ENCODE measurements at regions not wholly inside any gene's neighbourhood (a gene's known extent, or its start where the extent isn't known, plus 50 kb on each side); places are given as distances from the start of the nearest gene placed in this dataset.
A peak's percentile ranks its signal among the peaks of the same experiment; 100 is the strongest.
"Not testable (repeated sequence)": the region's sequence is repeated elsewhere in the genome, so short reads cannot be mapped to it uniquely, and the experiment has no call there.

GRCh38 chr15:79659691-79660090, 227.6 kb downstream of the MINAR1 start:
- no peak for DNase-seq (ENCODE audit: low read depth)

- no peak for DNase-seq (ENCODE audit: low read depth)
Observed at GRCh38 chr15:79661411-79661810, 229.3 kb downstream of the MINAR1 start.

- DNase-seq (ENCODE audit: low read depth): peak; percentile 9
Observed at GRCh38 chr15:79673416-79674123, 223.2 kb downstream of the MTHFS start.

GRCh38 chr15:79674124-79674465, 222.7 kb downstream of the MTHFS start:
- no peak for DNase-seq (ENCODE audit: low read depth)

GRCh38 chr15:79675982-79676381, 220.8 kb downstream of the MTHFS start:
- DNase-seq (ENCODE audit: low read depth): no peak

- DNase-seq (ENCODE audit: low read depth): peak; percentile 50
Observed at GRCh38 chr15:79676621-79677020, 220.2 kb downstream of the MTHFS start.

GRCh38 chr15:79677241-79677640, 219.6 kb downstream of the MTHFS start:
- no peak for DNase-seq (ENCODE audit: low read depth)

- no peak for DNase-seq (ENCODE audit: low read depth)
Observed at GRCh38 chr15:79678032-79678701, 218.6 kb downstream of the MTHFS start.

- DNase-seq (ENCODE audit: low read depth): peak; percentile 70
Observed at GRCh38 chr15:79680720-79681119, 216.1 kb downstream of the MTHFS start.

GRCh38 chr15:79682285-79682684, 214.5 kb downstream of the MTHFS start:
- peak; percentile 43 for DNase-seq (ENCODE audit: low read depth)

GRCh38 chr15:79682851-79683288, 213.9 kb downstream of the MTHFS start:
- DNase-seq (ENCODE audit: low read depth): no peak

GRCh38 chr15:79689030-79689429, 207.8 kb downstream of the MTHFS start:
- DNase-seq (ENCODE audit: low read depth): peak; percentile 7

GRCh38 chr15:79700951-79701480, 195.8 kb downstream of the MTHFS start:
- DNase-seq (ENCODE audit: low read depth): no peak

- no peak for DNase-seq (ENCODE audit: low read depth)
Observed at GRCh38 chr15:79702621-79703020, 194.2 kb downstream of the MTHFS start.

- no peak for DNase-seq (ENCODE audit: low read depth)
Observed at GRCh38 chr15:79721256-79721655, 175.6 kb downstream of the MTHFS start.

- DNase-seq (ENCODE audit: low read depth): peak; percentile 41
Observed at GRCh38 chr15:79724312-79724711, 172.5 kb downstream of the MTHFS start.

GRCh38 chr15:79724804-79725203, 172.0 kb downstream of the MTHFS start:
- no peak for DNase-seq (ENCODE audit: low read depth)

- DNase-seq (ENCODE audit: low read depth): no peak
Observed at GRCh38 chr15:79728867-79729266, 167.9 kb downstream of the MTHFS start.

- DNase-seq (ENCODE audit: low read depth): peak; percentile 76
Observed at GRCh38 chr15:79736435-79737000, 160.3 kb downstream of the MTHFS start.

- DNase-seq (ENCODE audit: low read depth): no peak
Observed at GRCh38 chr15:79738143-79738542, 158.7 kb downstream of the MTHFS start.

- no peak for DNase-seq (ENCODE audit: low read depth)
Observed at GRCh38 chr15:79740561-79740960, 156.3 kb downstream of the MTHFS start.

- DNase-seq (ENCODE audit: low read depth): no peak
Observed at GRCh38 chr15:79743032-79743431, 153.8 kb downstream of the MTHFS start.

- DNase-seq (ENCODE audit: low read depth): not testable (repeated sequence)
Observed at GRCh38 chr15:79744485-79744884, 152.3 kb downstream of the MTHFS start.
